GM18517 (cell line): ENCODE measurements at regions not wholly inside any gene's neighbourhood (a gene's known extent, or its start where the extent isn't known, plus 50 kb on each side); places are given as distances from the start of the nearest gene placed in this dataset.
"Not testable (repeated sequence)": the region's sequence is repeated elsewhere in the genome, so short reads cannot be mapped to it uniquely, and the experiment has no call there.

Source experiments
- ATAC-seq: cut with Tn5 transposase; IDR thresholded peaks from one replicate; pipeline ENCODE4 v1.9.1; 2021; ENCODE audit warnings: mild to moderate bottlenecking, moderate library complexity; ENCODE audit not compliant: unreplicated experiment

- ATAC-seq = no peak
Observed at GRCh38 chr15:69704229-69704628, 251.6 kb downstream of the RPLP1 start.

DNA sequence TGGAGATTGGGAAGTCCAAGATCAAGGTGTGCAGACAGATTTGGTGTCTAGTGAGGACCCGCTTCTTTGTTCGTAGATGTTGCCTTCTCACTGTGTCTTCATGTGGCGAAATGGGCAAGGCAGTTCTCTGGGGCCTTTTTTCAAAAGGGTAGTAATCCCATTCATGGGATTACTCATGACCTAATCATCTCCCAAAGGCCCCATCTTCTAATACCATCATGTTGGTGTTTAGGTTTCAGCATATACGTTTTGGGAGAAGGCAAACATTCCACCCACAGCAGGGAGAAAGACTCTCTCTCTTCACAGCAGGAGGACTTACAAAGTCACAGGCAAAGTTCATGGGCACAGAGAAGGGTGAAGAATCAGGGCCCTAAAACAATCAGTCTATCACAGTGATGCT lies 252.1 kb downstream of the RPLP1 start:
- ATAC-seq = no peak

GRCh38 chr15:69706353-69707097 lies 253.9 kb downstream of the RPLP1 start:
- ATAC-seq = no peak

GRCh38 chr15:69707241-69707640 lies 254.6 kb downstream of the RPLP1 start:
- ATAC-seq = not testable (repeated sequence)

GRCh38 chr15:69708436-69709122 lies 256.0 kb downstream of the RPLP1 start:
- not testable (repeated sequence) for ATAC-seq

DNA sequence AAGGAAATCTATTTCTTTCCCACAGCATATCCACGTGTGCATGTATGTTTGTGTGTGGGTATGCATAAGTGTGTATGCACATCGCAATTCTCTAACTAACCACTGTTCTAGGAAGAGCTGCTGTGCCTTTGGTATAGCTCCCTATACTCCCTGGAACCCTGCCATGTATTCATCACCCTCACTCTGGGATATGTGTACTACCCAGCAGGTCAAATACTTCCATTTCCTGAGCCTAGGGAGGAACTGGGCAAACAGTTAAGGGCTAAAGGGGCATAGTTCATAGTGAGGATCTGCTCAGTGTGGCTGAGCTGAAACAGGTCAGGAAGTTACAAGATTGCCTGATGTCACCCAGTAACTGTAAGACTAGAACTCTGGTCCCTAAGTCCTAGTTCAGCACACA lies 260.4 kb downstream of the RPLP1 start:
- ATAC-seq = no peak

DNA sequence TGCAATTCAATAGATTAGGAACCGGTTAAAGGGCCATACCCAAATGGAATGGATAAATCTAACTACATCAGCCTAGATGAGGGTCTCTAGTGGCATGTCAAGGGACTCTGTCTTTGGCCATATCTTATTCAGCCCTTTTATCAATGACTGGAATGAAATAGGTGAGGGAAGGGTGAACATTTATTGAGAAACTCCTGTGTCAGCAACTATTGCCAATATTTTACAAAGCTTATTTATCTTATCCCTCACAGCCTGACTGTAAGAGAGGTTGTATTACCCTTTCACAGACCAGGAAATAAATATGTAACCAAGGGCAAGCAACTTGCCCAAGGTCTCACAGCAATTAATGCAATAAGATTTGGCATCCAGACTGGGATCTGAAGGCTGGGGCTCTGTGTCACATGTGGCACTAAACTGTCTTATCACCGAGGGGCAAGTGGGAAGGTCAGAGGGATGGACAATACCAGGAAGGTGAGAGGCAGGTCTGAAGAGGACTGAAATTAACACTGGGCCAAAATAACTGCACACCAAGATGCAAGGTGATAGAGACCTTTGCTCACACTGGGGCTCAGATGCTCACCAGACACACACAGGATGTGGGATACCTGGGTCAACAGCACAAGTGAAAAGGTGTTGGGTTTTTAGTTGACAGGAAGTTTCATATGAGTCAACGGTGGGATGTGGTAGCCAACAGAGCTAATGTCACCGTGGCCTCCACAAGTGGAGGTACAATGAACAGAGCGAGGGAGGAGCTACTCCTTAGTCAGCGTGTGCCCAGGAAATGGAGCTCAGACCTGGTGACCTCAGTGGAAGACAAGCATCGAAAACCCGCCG lies 261.3 kb downstream of the RPLP1 start:
- peak; percentile 83 for ATAC-seq

DNA sequence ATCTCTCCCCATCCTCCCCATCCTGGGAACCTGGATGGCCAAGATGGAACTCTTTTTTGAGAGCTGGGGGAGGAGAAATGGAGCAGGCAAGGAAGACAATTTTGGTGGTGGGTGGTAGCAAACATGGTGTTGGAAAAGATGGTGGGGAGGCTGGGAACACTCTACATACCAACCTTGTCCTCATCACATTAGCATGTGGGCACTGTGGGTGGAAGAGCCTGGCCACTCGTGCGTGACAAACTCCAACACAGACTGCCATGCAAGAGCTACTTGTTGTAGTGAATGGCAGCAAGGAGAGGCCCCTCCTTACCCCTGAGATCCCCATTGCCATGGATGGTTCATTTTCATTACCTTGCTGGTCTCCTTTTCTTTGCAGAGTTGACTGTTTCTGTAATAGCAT lies 262.6 kb downstream of the RPLP1 start:
- no peak for ATAC-seq

GRCh38 chr15:69718436-69718835 lies 265.8 kb downstream of the RPLP1 start:
- ATAC-seq = no peak

DNA sequence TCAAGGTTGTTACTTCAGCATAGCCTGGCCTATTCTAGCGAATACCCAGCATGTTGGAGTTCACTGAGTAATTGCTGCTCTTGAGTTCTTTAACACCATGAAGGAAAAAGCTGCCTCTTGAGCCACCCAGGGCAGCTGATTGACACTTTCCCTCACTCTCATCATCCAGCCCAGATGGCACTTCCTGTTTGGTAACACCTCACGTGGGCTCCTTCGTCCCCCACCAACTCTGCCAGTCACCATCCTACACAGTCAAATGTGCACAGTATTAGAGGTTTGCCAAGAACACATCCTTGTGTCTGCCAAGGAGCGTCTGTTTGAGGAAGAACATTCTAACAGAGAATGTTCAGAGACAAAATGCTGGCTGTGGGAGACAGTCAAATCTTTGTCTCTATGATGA lies 266.3 kb downstream of the RPLP1 start:
- ATAC-seq = no peak

- no peak for ATAC-seq
Observed at GRCh38 chr15:69719527-69720240, 267.1 kb downstream of the RPLP1 start.

GRCh38 chr15:69720536-69720935 lies 267.9 kb downstream of the RPLP1 start:
- ATAC-seq = no peak

DNA sequence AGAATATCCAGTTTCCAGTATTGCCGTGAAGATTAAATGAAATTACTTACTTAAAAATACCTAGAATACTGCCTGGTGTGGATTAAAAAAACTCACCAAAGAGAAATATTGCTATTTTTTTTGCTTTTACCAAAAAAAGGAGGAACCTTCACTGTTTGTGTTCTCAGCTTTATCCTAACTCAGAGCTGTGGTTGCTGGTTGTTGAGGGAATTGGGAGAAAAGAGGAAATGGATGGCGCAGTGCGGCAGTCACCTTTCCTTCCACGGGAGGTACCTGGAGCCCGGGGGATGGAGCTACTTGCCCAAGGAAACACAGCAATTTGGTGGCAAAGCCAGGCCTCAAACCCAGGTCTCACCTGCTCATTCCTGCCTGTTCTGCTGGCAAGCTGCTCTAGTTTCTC lies 270.3 kb downstream of the RPLP1 start:
- no peak for ATAC-seq

DNA sequence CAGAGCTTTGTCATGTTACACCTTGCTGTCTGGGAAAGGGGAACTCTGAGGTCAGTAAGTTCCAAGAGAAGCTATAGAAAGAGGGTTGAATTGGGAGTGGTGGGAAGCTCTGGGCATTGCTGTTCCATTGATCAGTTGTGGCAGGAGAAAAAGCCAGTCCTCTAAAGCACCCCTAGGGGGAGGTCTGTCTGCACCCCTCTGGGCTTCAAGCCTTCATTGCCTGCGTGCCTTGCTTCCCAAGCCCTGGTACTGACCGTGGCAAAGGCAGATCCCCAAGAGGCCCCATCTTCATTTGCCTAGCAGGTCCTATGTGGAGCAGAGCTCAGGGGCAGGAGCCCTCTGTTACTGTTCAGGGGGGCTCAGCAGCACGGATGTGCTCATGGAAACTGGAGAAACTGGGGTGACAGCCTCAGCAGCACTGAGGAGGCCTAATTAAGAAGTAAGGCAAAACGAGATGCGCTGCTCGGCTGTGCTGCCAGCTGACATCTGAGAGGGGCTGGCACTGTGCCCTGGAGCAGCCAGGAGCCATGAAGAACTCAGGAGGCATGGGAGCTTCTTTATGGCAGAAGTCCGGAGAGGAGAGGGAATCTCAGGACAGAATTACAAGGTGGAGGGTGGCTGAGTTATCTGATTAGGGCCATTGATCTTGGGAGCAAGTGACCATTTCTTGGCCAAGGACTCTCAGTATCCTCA lies 270.9 kb downstream of the RPLP1 start:
- no peak for ATAC-seq

- no peak for ATAC-seq
Observed at GRCh38 chr15:69724333-69724732, 271.7 kb downstream of the RPLP1 start.

- no peak for ATAC-seq
Observed at GRCh38 chr15:69725275-69725674, 272.7 kb downstream of the RPLP1 start.

- ATAC-seq = no peak
Observed at GRCh38 chr15:69725957-69726356, 273.3 kb downstream of the RPLP1 start.

DNA sequence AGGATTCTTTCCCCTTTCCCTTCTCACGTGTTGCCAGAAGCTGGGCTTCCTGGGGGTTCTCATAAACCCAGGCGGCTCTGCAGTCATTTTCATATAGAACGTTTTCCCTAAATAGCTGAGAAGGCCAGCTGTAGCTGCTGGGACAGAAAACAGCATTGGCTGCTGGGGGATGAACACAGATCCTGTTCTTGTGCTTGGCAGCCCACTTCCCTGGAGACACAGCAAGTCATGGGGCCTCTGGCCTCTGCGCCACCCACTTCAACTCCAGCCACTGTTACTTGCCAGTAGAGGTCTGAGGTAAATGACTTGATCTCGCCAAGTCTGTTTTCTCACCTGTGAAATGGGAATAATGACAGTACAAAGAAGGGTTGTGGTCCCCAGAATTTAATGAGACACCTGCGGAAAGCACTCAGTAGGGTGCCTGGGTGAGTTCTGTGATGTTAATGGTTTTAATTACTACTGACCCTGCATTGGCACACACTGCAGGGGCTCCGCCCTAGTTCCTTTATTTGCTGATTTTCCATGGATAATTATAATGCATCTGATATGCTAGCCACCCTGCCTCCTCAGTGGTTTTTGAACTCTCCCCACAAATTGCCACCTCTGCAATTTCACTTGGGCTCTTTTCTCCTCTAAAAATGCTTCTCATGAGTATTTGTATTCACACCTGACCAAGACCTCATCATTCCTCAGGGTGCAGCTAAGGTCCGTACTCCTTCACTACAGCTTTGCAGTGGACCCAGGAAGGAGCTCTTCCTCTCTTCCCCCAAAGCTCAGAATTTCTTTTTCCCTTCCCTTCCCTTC lies 274.7 kb downstream of the RPLP1 start:
- ATAC-seq = no peak

- ATAC-seq = no peak
Observed at GRCh38 chr15:69729167-69729748, 276.6 kb downstream of the RPLP1 start.
